SU-DHL-6 (cell line): ENCODE measurements at regions not wholly inside any gene's neighbourhood (a gene's known extent, or its start where the extent isn't known, plus 50 kb on each side); places are given as distances from the start of the nearest gene placed in this dataset.
"Not testable (repeated sequence)": the region's sequence is repeated elsewhere in the genome, so short reads cannot be mapped to it uniquely, and the experiment has no call there.

Experiments used
- H2AFZ ChIP-seq: fragments of 200-600 bp; sonication (generic); 2 replicates; pipeline ENCODE4 v1.6.1; 2014; ENCODE audit warnings: low read depth, mild to moderate bottlenecking, moderate library complexity, mixed read lengths, antibody characterized with exemption, low read length; ENCODE audit not compliant: severe bottlenecking
- H3F3A ChIP-seq: fragments of 200-600 bp; shearing (Covaris generic); 2 replicates; pipeline ENCODE4 v1.6.0; 2016; ENCODE audit warnings: antibody characterized with exemption, mild to moderate bottlenecking; ENCODE audit not compliant: insufficient read depth
- H3K27ac ChIP-seq: fragments of 200-600 bp; sonication (generic); 2 replicates; pipeline ENCODE4 v1.5.1; 2016; ENCODE audit warnings: low read depth, mild to moderate bottlenecking, low read length, moderate library complexity, mixed read lengths
- H3K27me3 ChIP-seq: fragments of 200-600 bp; sonication (generic), shearing (Covaris generic); 2 replicates; pipeline ENCODE4 v1.6.0; 2014; ENCODE audit warnings: mild to moderate bottlenecking, low read length
- H3K36me3 ChIP-seq: fragments of 200-600 bp; sonication (generic); 2 replicates; pipeline ENCODE4 v1.6.1; 2014; ENCODE audit warnings: mild to moderate bottlenecking, low read length, mixed read lengths
- H3K4me2 ChIP-seq: fragments of 300-600, 200-600 bp; shearing (Covaris generic), sonication (generic); 2 replicates; pipeline ENCODE4 v1.6.0; 2014; ENCODE audit warnings: low read length, low read depth, mild to moderate bottlenecking; ENCODE audit not compliant: poor library complexity, severe bottlenecking
- H3K4me3 ChIP-seq: fragments of 200-600 bp; sonication (generic); 2 replicates; pipeline ENCODE4 v1.5.1; 2014; ENCODE audit warnings: antibody characterized with exemption, low read length, mild to moderate bottlenecking, mixed read lengths; ENCODE audit not compliant: insufficient read depth, poor library complexity, severe bottlenecking
- H3K79me2 ChIP-seq: fragments of 200-600 bp; sonication (generic); 2 replicates; pipeline ENCODE4 v1.6.1; 2014; ENCODE audit warnings: mild to moderate bottlenecking, low read length, moderate library complexity; ENCODE audit not compliant: insufficient read depth
- H3K9ac ChIP-seq: fragments of 200-600 bp; sonication (generic); 2 replicates; pipeline ENCODE4 v1.7.0; 2014; ENCODE audit warnings: mild to moderate bottlenecking, low read length
- H3K9me2 ChIP-seq: fragments of 200-600 bp; sonication (generic); replicated peaks from 2 replicates; pipeline ENCODE4 v1.6.1; 2014; ENCODE audit warnings: low read length; ENCODE audit not compliant: insufficient read depth
- H3K9me3 ChIP-seq: fragments of 200-600 bp; sonication (generic); 2 replicates; pipeline ENCODE4 v1.6.1; 2014; ENCODE audit warnings: low read length, mixed read lengths; ENCODE audit not compliant: insufficient read depth
- H4K20me1 ChIP-seq: fragments of 200-600 bp; sonication (generic); 2 replicates; pipeline ENCODE4 v1.6.1; 2014; ENCODE audit warnings: low read depth, mild to moderate bottlenecking, antibody characterized with exemption, low read length, moderate library complexity, mixed read lengths
- EZH2phosphoT487 ChIP-seq: fragments of 200-600 bp; sonication (generic), shearing (Covaris generic); conservative IDR thresholded peaks from 2 replicates; pipeline ENCODE4 v1.6.1; 2018; ENCODE audit warnings: mild to moderate bottlenecking, antibody characterized with exemption, low read length, moderate library complexity, mixed read lengths
- TF ChIP-seq, protein P1 (sequence below): fragments of 200-600 bp; sonication (generic); IDR thresholded peaks from one replicate; pipeline ENCODE4 v1.5.1; 2017; ENCODE audit warnings: antibody characterized with exemption, mild to moderate bottlenecking, low read length, moderate library complexity; ENCODE audit not compliant: insufficient read depth, poor library complexity, severe bottlenecking

DNA sequence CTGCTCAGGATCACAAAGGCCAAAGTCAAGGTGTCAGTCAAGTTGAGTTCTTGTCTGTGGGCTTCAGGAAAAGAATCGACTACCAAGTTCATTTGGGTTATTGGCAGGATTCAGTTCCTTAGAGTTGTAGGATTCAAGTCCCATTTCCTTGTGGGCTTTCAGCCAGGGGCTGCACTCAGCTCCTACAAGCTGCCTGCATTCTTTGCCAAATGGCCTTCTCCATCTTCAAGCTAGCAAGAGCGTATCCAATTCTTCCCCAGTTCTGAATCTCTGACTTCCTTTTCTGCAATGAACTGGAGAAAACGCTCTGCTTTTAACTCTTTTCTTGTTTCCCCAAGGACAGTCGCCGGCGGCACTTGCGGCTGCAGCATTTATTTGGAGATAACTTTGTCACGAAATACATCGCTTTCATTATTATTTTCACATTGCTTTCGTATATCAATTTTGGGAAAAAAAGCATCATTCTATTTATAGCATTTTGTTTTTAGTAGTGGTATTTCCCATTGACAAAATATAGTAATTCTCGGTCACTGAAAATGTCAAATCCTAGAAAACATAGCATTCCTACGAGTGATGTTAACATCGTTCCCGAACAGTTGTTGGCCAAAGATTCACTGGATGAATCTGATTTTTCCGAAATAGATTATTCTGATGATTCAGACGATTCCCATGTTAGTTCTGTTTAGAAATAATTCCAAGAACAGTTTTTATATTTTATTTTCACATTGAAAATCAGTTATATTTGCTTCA is 59.6 kb upstream of the SERPINE2 start:
- Histone ChIP-seq H3K36me3 (no peaks in the 10 kb centered on the region), H3K27ac (no peak overlapping the region), H4K20me1 (no peaks in the 10 kb centered on the region), H2AFZ (no peak overlapping the region), H3K9ac (no peak overlapping the region), H3K4me3 (no peak overlapping the region), H3F3A (no peaks in the 10 kb centered on the region), H3K9me3 (no peaks in the 10 kb centered on the region), H3K79me2 (no peaks in the 10 kb centered on the region), H3K4me2 (no peak overlapping the region), H3K27me3 (no peaks in the 10 kb centered on the region), H3K9me2 (0 out of 2 replicates have a peak, but pooled peaks cover 3% of the 10 kb centered on the region)
- no peak for TF ChIP-seq EZH2phosphoT487
- TF ChIP-seq, protein P1, sequence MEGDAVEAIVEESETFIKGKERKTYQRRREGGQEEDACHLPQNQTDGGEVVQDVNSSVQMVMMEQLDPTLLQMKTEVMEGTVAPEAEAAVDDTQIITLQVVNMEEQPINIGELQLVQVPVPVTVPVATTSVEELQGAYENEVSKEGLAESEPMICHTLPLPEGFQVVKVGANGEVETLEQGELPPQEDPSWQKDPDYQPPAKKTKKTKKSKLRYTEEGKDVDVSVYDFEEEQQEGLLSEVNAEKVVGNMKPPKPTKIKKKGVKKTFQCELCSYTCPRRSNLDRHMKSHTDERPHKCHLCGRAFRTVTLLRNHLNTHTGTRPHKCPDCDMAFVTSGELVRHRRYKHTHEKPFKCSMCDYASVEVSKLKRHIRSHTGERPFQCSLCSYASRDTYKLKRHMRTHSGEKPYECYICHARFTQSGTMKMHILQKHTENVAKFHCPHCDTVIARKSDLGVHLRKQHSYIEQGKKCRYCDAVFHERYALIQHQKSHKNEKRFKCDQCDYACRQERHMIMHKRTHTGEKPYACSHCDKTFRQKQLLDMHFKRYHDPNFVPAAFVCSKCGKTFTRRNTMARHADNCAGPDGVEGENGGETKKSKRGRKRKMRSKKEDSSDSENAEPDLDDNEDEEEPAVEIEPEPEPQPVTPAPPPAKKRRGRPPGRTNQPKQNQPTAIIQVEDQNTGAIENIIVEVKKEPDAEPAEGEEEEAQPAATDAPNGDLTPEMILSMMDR: no peak

- Histone ChIP-seq H3K9me3 (no peaks in the 10 kb centered on the region), H3K36me3 (no peaks in the 10 kb centered on the region)
Measured at GRCh38 chr2:224094413-224094812, 55.3 kb upstream of the SERPINE2 start.

DNA sequence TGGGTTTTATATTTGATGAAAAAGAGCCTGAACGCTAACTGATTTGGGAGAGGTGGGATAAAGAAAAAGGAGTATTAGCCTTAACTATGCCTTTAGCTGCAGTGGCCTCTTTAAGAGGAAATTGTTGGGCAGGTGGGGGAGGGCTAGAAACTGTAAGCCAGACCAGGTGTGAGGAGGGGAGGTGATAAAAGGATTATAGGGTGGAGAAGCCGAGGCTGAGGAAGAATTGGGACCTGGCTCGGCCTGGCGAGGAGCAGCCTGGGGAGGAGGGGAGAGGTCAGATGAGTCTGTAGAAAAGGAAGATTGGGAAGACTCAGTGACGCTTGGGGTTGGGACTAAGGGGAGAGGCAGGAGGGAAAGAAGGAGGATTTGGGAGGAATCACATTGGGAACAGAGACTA is 52.6 kb upstream of the SERPINE2 start:
- H3K9ac ChIP-seq, H3F3A ChIP-seq, H3K27me3 ChIP-seq, H3K4me2 ChIP-seq, H3K79me2 ChIP-seq, H3K4me3 ChIP-seq, H3K27ac ChIP-seq, H3K36me3 ChIP-seq, H2AFZ ChIP-seq, H3K9me2 ChIP-seq, H4K20me1 ChIP-seq, H3K9me3 ChIP-seq: not testable (repeated sequence)

More at GRCh38 chr2:224094413-224094812, 55.3 kb upstream of the SERPINE2 start:
- Histone ChIP-seq H3K79me2 (no peaks in the 10 kb centered on the region), H3K4me2 (no peak overlapping the region), H3K9ac (no peak overlapping the region), H3K9me2 (0 out of 2 replicates have a peak, but pooled peaks cover 3% of the 10 kb centered on the region), H3K4me3 (no peak overlapping the region), H3F3A (no peaks in the 10 kb centered on the region), H3K27ac (no peak overlapping the region), H2AFZ (no peak overlapping the region), H3K27me3 (no peaks in the 10 kb centered on the region), H4K20me1 (no peaks in the 10 kb centered on the region)
- TF ChIP-seq, protein P1: no peak
- TF ChIP-seq EZH2phosphoT487: no peak

DNA sequence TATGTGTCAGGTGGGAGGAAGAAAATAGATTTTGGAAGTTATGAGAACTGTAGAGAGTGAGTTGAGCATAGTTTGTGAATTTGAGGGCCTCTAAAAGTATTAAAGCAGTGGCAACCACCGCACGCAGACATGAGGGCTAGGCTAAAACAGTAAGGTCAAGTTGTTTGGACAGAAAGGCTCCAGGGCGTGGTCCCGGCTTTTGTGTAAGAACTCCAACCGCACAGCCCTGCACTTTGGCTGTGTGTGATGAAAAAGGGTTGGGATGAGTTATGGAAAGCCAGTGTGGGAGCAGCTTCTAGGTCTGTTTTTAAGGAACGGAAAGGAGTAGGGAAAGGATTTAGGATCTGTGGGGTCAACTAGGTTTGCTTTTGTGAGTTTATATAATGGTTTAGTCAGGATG is 50.5 kb upstream of the SERPINE2 start:
- not testable (repeated sequence) for H3K9ac ChIP-seq, H3F3A ChIP-seq, H4K20me1 ChIP-seq, H3K4me3 ChIP-seq, H3K9me3 ChIP-seq, H2AFZ ChIP-seq, H3K79me2 ChIP-seq, H3K27ac ChIP-seq, H3K4me2 ChIP-seq, H3K36me3 ChIP-seq, H3K9me2 ChIP-seq, H3K27me3 ChIP-seq
